PC-9 (cell line): ENCODE measurements at regions not wholly inside any gene's neighbourhood (a gene's known extent, or its start where the extent isn't known, plus 50 kb on each side); places are given as distances from the start of the nearest gene placed in this dataset.

Source experiments
- EZH2 ChIP-seq: fragments of 200-600 bp; sonication (generic); IDR thresholded peaks from 2 replicates; pipeline ENCODE4 v1.8.0; 2017; ENCODE audit warnings: antibody characterized with exemption, low read depth
- TF ChIP-seq, protein P1 (sequence below): fragments of 200-600 bp; sonication (generic); conservative IDR thresholded peaks from 2 replicates; pipeline ENCODE4 v1.6.1; 2017; ENCODE audit warnings: mixed run types, antibody characterized with exemption, mild to moderate bottlenecking, moderate library complexity

- no peak for TF ChIP-seq EZH2
- TF ChIP-seq, protein P1, sequence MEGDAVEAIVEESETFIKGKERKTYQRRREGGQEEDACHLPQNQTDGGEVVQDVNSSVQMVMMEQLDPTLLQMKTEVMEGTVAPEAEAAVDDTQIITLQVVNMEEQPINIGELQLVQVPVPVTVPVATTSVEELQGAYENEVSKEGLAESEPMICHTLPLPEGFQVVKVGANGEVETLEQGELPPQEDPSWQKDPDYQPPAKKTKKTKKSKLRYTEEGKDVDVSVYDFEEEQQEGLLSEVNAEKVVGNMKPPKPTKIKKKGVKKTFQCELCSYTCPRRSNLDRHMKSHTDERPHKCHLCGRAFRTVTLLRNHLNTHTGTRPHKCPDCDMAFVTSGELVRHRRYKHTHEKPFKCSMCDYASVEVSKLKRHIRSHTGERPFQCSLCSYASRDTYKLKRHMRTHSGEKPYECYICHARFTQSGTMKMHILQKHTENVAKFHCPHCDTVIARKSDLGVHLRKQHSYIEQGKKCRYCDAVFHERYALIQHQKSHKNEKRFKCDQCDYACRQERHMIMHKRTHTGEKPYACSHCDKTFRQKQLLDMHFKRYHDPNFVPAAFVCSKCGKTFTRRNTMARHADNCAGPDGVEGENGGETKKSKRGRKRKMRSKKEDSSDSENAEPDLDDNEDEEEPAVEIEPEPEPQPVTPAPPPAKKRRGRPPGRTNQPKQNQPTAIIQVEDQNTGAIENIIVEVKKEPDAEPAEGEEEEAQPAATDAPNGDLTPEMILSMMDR = no peak
Observed at GRCh38 chr12:72207079-72207478, 65.1 kb upstream of the TRHDE start.
